DMS53 treated with DMSO at 0.1 percent for 48 hours (cell line): ENCODE measurements at regions not wholly inside any gene's neighbourhood (a gene's known extent, or its start where the extent isn't known, plus 50 kb on each side); places are given as distances from the start of the nearest gene placed in this dataset.
"Not testable (repeated sequence)": the region's sequence is repeated elsewhere in the genome, so short reads cannot be mapped to it uniquely, and the experiment has no call there.

ENCODE experiments used
- DNase-seq: peaks from one replicate; lab custom pipeline; 2025; ENCODE audit not compliant: unreplicated experiment; lab: John Stamatoyannopoulos, UW

- DNase-seq, result not testable (repeated sequence)
Measured at GRCh38 chr5:20875726-20876125, 887.7 kb upstream of the CDH18 start.

- DNase-seq, result not testable (repeated sequence)
Measured at GRCh38 chr5:20865892-20866291, 877.9 kb upstream of the CDH18 start.

- DNase-seq, result no peak
Measured at GRCh38 chr5:20833081-20833627, 845.2 kb upstream of the CDH18 start.

- no peak for DNase-seq
Measured at GRCh38 chr5:20832204-20833080, 844.4 kb upstream of the CDH18 start.

- not testable (repeated sequence) for DNase-seq
Measured at GRCh38 chr5:20825951-20826350, 838.0 kb upstream of the CDH18 start.

- not testable (repeated sequence) for DNase-seq
Measured at GRCh38 chr5:20797216-20797615, 809.2 kb upstream of the CDH18 start.

GRCh38 chr5:20784755-20785154 lies 796.8 kb upstream of the CDH18 start:
- not testable (repeated sequence) for DNase-seq

GRCh38 chr5:20783484-20783883 lies 795.5 kb upstream of the CDH18 start:
- not testable (repeated sequence) for DNase-seq

- not testable (repeated sequence) for DNase-seq
Measured at GRCh38 chr5:20771338-20771737, 783.3 kb upstream of the CDH18 start.

- DNase-seq, result not testable (repeated sequence)
Measured at GRCh38 chr5:20765074-20765473, 777.1 kb upstream of the CDH18 start.

- not testable (repeated sequence) for DNase-seq
Measured at GRCh38 chr5:20759459-20759858, 771.5 kb upstream of the CDH18 start.

GRCh38 chr5:20752179-20752578 lies 764.2 kb upstream of the CDH18 start:
- not testable (repeated sequence) for DNase-seq

GRCh38 chr5:20735715-20736114 lies 747.7 kb upstream of the CDH18 start:
- not testable (repeated sequence) for DNase-seq

GRCh38 chr5:20732223-20732622 lies 744.2 kb upstream of the CDH18 start:
- not testable (repeated sequence) for DNase-seq

- not testable (repeated sequence) for DNase-seq
Measured at GRCh38 chr5:20721286-20721685, 733.3 kb upstream of the CDH18 start.

GRCh38 chr5:20711520-20712155 lies 723.6 kb upstream of the CDH18 start:
- not testable (repeated sequence) for DNase-seq

- DNase-seq, result not testable (repeated sequence)
Measured at GRCh38 chr5:20707634-20708033, 719.6 kb upstream of the CDH18 start.

GRCh38 chr5:20694121-20694520 lies 706.1 kb upstream of the CDH18 start:
- no peak for DNase-seq

- no peak for DNase-seq
Measured at GRCh38 chr5:20692913-20693312, 704.9 kb upstream of the CDH18 start.

- no peak for DNase-seq
Measured at GRCh38 chr5:20683241-20683940, 695.4 kb upstream of the CDH18 start.

GRCh38 chr5:20680718-20681302 lies 692.8 kb upstream of the CDH18 start:
- DNase-seq, result no peak
